Kidney (tissue), 13 donors: ENCODE measurements at regions not wholly inside any gene's neighbourhood (a gene's known extent, or its start where the extent isn't known, plus 50 kb on each side); places are given as distances from the start of the nearest gene placed in this dataset.
A peak's percentile ranks its signal among the peaks of the same experiment; 100 is the strongest.

Source experiments
- DNase-seq, 5 donors: peaks; one replicate each; pipeline ENCODE4 v3.0.0-alpha.2; 2013 to 2020
- FAIRE-seq: peaks from 2 replicates; lab custom pipeline; 2012; peaks lifted over from hg19 to GRCh38; lab: Jason Lieb, UNC
- H3K27ac ChIP-seq, 2 donors: one replicate each; pipeline ENCODE4 v1.7.0; 2013; ENCODE audit warnings: low read depth in 2 of 2, low read length in 2 of 2, inconsistent platforms in 1 of 2
- H3K27me3 ChIP-seq: one replicate; pipeline ENCODE4 v1.7.1; 2013; ENCODE audit warnings: low read length, inconsistent platforms; ENCODE audit not compliant: control insufficient read depth, insufficient read depth
- H3K36me3 ChIP-seq, 3 donors: one replicate each; pipeline versions ENCODE4 v1.7.0 to v1.7.1; 2013; ENCODE audit warnings: low read length in 3 of 3, control low read depth in 1 of 3, inconsistent platforms in 1 of 3; ENCODE audit not compliant: insufficient read depth in 3 of 3, control insufficient read depth in 2 of 3
- H3K4me1 ChIP-seq, 3 donors: one replicate each; pipeline versions ENCODE4 v1.7.0 to v1.7.1; 2013; ENCODE audit warnings: low read length in 3 of 3, inconsistent platforms in 1 of 3, low read depth in 1 of 3; ENCODE audit not compliant: control insufficient read depth in 2 of 3, insufficient read depth in 2 of 3
- H3K4me3 ChIP-seq, 3 donors: one replicate each; pipeline versions ENCODE4 v1.7.0 to v1.8.1; 2013; ENCODE audit warnings: low read length in 3 of 3, control low read depth in 1 of 3, inconsistent platforms in 1 of 3
- H3K9ac ChIP-seq, 3 donors: one replicate each; pipeline versions ENCODE4 v1.7.0 to v1.7.1; 2013; ENCODE audit warnings: low read length in 3 of 3, control low read depth in 1 of 3, inconsistent platforms in 1 of 3
- H3K9me3 ChIP-seq, 3 donors: one replicate each; pipeline versions ENCODE4 v1.7.0 to v1.7.1; 2013; ENCODE audit warnings: low read length in 3 of 3, control low read depth in 1 of 3, inconsistent platforms in 1 of 3; ENCODE audit not compliant: control insufficient read depth in 2 of 3, insufficient read depth in 1 of 3
- CTCF ChIP-seq: IDR thresholded peaks from 3 replicates; pipeline ENCODE4 v1.5.1; 2012; ENCODE audit warnings: mild to moderate bottlenecking, moderate library complexity, borderline replicate concordance; ENCODE audit not compliant: insufficient read depth; ENCODE audit errors: extremely low read depth
- intact Hi-C: fragments of 100-400 bp; cut with DNase I; formaldehyde crosslinking; loops from one replicate; pipeline ENCODE4 v1.11.1; 2022
- donor health status: control.
- donor health status: control.
- donor health status: control.
- donor health status: control.
- donor health status: control.
- donor health status: DM: yes; HTN: yes; CAD: no.
- donor health status: Normal renal cell carcinoma (clear cell type).

DNA sequence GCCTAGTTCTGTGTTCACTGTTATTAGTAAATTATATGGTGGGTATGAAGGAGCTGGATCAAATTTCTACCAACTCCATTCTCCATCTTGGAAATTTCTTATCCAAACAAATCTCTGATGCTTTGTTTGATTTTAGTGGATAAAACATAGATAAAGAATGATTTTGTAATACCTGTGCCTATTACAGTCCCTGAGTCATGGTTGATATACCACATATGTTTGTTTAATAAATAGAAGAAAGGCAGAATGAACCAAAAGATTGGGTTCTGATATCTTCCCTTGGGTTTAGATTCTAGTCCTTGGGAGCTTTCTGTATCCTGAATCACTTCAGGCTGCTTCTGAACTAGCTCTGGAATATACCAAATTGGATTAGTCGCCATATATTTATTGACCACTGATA lies 203.6 kb downstream of the PDCD6IP start:
- DNase-seq (no peak), FAIRE-seq (no peak)
- no peak overlapping the region for H3K27ac ChIP-seq
- no peaks in the 10 kb centered on the region for H3K27me3 ChIP-seq
- no peaks in the 10 kb centered on the region for H3K36me3 ChIP-seq
- no peaks in the 10 kb centered on the region for H3K4me1 ChIP-seq
- H3K9me3 ChIP-seq: no peaks in the 10 kb centered on the region
- no peak overlapping the region for H3K9ac ChIP-seq
- no peak for TF ChIP-seq CTCF
- H3K4me3 ChIP-seq: no peak overlapping the region
- intact Hi-C loops: no loop called here

- intact Hi-C loops: no loop called here
- TF ChIP-seq CTCF: no peak
- Histone ChIP-seq H3K36me3 (no peaks in the 10 kb centered on the region), H3K27ac (no peak overlapping the region), H3K27me3 (no peaks in the 10 kb centered on the region), H3K4me1 (no peaks in the 10 kb centered on the region), H3K9me3 (no peaks in the 10 kb centered on the region), H3K4me3 (no peak overlapping the region), H3K9ac (no peak overlapping the region)
- no peak for DNase-seq
- FAIRE-seq: no peak
Measured at GRCh38 chr3:34002569-34003100, 204.2 kb downstream of the PDCD6IP start.

- intact Hi-C loops: no loop called here
- no peak for DNase-seq
- H3K9me3 ChIP-seq: no peaks in the 10 kb centered on the region
- no peaks in the 10 kb centered on the region for H3K4me1 ChIP-seq
- no peak overlapping the region for H3K4me3 ChIP-seq
- no peaks in the 10 kb centered on the region for H3K27me3 ChIP-seq
- H3K36me3 ChIP-seq: no peaks in the 10 kb centered on the region
- no peak for FAIRE-seq
- H3K9ac ChIP-seq: no peak overlapping the region
- H3K27ac ChIP-seq: no peak overlapping the region
- no peak for TF ChIP-seq CTCF
Measured at GRCh38 chr3:34005886-34006285, 207.5 kb downstream of the PDCD6IP start.

GRCh38 chr3:34008191-34008590 lies 209.8 kb downstream of the PDCD6IP start:
- H3K27ac ChIP-seq: no peak overlapping the region
- H3K27me3 ChIP-seq: no peaks in the 10 kb centered on the region
- intact Hi-C loops: no loop called here
- no peak overlapping the region for H3K4me3 ChIP-seq
- no peak for TF ChIP-seq CTCF
- H3K9me3 ChIP-seq: no peaks in the 10 kb centered on the region
- FAIRE-seq: no peak
- DNase-seq: peak in 2 of 5 donors; percentile 24 to 28
- no peaks in the 10 kb centered on the region for H3K4me1 ChIP-seq
- H3K9ac ChIP-seq: no peak overlapping the region
- H3K36me3 ChIP-seq: no peaks in the 10 kb centered on the region
